ENCODE measurements at regions not wholly inside any gene's neighbourhood (a gene's known extent, or its start where the extent isn't known, plus 50 kb on each side); places are given as distances from the start of the nearest gene placed in this dataset.

GRCh38 chr5:113974976-113975375 is 386.9 kb upstream of the KCNN2 start:
- TF ChIP-seq EP300 (IDR thresholded peaks at IDR 0.05), result no peak
- TF ChIP-seq CTCF (IDR thresholded peaks at IDR 0.05), result no peak
- TF ChIP-seq POLR2A (IDR thresholded peaks at IDR 0.05), result no peak

Data from ovary (tissue), 3 donors.